Activated T-cell treated with anti-CD3 and anti-CD28 coated beads, Interleukin-2, amount 50 U/mL, for 72 hours (primary cell): ENCODE measurements at regions not wholly inside any gene's neighbourhood (a gene's known extent, or its start where the extent isn't known, plus 50 kb on each side); places are given as distances from the start of the nearest gene placed in this dataset.

Source experiments
- ATAC-seq, 2 donors: fragments of 150-1000 bp; cut with Tn5 transposase; replicated peaks in 1 of 2; 2 replicates each; pipeline ENCODE4 v1.10.0; 2021; ENCODE audit warnings: moderate library complexity in 2 of 2, mild to moderate bottlenecking in 1 of 2
- DNase-seq, 2 donors: peaks; one replicate each; pipeline ENCODE4 v3.0.0; 2021 to 2022; ENCODE audit warnings: mixed read lengths in 1 of 2
- H3K27ac Mint-ChIP-seq: one replicate; pipeline ENCODE4 v1.8.0; 2022; ENCODE audit warnings: mild to moderate bottlenecking, moderate library complexity, mixed read lengths
- H3K27me3 Mint-ChIP-seq: one replicate; pipeline ENCODE4 v1.8.0; 2022; ENCODE audit warnings: low read depth, mixed read lengths
- H3K36me3 Mint-ChIP-seq, 2 donors: one replicate each; pipeline ENCODE4 v1.8.0; 2022; ENCODE audit warnings: mixed read lengths in 2 of 2, mild to moderate bottlenecking in 1 of 2; ENCODE audit not compliant: insufficient read depth in 2 of 2
- H3K4me1 Mint-ChIP-seq: one replicate; pipeline ENCODE4 v1.8.0; 2022; ENCODE audit warnings: low read depth, mixed read lengths
- H3K4me3 Mint-ChIP-seq, 2 donors: one replicate each; pipeline ENCODE4 v1.8.0; 2022; ENCODE audit warnings: mild to moderate bottlenecking in 2 of 2, mixed read lengths in 2 of 2, moderate library complexity in 2 of 2
- H3K9me3 Mint-ChIP-seq, 2 donors: one replicate each; pipeline ENCODE4 v1.8.0; 2022; ENCODE audit warnings: mixed read lengths in 2 of 2

DNA sequence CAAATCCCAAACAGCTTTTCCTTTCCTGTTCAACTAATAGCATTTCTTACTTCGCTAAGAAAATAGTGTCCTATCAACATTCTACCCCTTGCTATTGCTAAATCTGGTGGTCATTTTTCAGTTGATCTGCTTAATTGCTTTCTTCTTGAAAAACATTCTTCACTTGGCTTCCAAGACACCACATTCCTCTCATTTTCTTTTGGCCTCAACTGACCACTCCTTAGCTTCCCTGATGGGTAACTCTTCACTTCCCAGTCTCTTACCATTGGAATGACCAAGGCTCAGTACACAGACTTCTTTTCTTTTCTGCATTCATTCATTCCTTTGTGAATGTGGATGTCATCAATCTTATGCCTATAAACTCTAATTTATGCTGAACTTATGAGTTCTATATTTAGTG is 230.8 kb upstream of the CDH2 start:
- Mint-ChIP-seq H3K36me3 (no peaks in the 10 kb centered on the region), H3K4me3 (no peak overlapping the region)
- ATAC-seq = no peak

DNA sequence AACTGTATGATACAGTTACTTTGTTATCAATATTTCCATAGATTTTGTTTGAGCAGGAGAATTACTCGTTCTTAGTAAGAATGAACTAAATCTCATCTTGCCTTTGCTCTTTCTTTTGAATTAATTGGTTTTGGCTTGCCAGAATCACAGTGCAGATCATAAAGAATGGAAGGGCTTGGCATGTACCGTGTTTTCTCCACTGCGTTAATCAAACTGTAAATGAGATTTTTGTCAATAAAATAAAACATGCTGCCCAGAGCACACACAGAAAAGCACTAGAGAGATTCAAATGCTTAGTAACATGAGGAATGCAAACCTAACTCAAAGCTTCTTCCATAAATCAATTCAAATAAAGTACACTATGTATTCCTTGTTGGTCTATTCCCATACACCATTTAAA is 229.6 kb upstream of the CDH2 start:
- Mint-ChIP-seq H3K4me1 (no peaks in the 10 kb centered on the region), H3K4me3 (no peak overlapping the region), H3K9me3 (peaks cover 11 to 15% of the 10 kb centered on the region in 2 donors), H3K27ac (no peak overlapping the region), H3K36me3 (no peaks in the 10 kb centered on the region), H3K27me3 (no peaks in the 10 kb centered on the region)
- DNase-seq (no peak), ATAC-seq (no peak)

More for the DNA sequence above, 230.8 kb upstream of the CDH2 start:
- no peak for DNase-seq
- no peak overlapping the region for H3K27ac Mint-ChIP-seq
- H3K4me1 Mint-ChIP-seq = no peaks in the 10 kb centered on the region
- H3K27me3 Mint-ChIP-seq = no peaks in the 10 kb centered on the region
- peaks cover 5 to 7% of the 10 kb centered on the region in 2 donors for H3K9me3 Mint-ChIP-seq

DNA sequence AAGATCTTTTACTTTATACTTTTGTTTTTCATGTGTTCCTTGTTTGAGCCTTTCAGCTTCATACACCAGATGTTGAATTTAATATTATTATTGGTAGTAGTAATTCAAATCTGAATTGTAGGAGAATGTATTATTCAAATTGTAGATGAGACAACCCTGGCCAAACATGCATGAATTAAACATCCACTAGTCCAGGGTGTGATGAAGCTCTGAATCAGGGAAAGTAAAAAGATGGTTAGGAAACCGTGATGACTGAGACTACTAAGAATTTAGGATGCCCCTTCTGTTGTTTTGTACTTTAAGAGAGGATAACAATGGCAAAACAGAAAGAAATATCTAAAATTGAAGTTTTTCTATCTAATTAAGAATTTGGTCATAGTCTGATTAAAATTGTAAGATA is 227.8 kb upstream of the CDH2 start:
- ATAC-seq (no peak), DNase-seq (no peak)
- Mint-ChIP-seq H3K4me1 (no peaks in the 10 kb centered on the region), H3K27me3 (no peaks in the 10 kb centered on the region), H3K27ac (no peak overlapping the region), H3K36me3 (no peaks in the 10 kb centered on the region), H3K4me3 (no peak overlapping the region), H3K9me3 (peaks cover 9 to 11% of the 10 kb centered on the region in 2 donors)

DNA sequence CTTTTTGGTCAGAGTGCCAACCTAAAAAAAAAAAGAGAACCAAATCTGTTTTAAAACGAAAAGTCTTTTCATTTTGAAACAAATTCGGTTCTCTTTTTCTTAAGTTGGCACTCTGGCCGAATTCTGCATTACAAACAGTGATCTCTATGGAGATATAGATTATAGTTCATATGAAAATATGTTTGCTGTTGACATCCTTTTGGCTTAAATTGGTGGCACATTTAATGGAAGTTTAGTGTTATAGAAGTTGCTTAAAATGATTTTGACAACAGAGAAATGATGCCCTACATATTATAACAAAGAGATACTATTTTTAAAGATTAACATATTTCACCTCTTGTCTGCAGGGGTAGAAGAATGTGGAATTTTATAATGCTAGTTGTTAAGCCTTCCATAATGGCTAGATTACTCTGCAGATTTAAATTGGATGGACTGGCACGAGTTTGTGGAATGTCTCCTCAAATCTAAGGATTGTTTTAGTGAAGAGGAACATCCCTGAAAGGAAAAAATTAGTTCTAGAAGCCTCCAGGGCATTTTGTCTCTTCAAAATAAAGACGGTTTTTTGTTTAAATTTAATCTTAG is 222.9 kb upstream of the CDH2 start:
- Mint-ChIP-seq H3K27ac (no peak overlapping the region), H3K9me3 (peaks cover 11 to 13% of the 10 kb centered on the region in 2 donors), H3K4me1 (no peaks in the 10 kb centered on the region), H3K36me3 (no peaks in the 10 kb centered on the region), H3K27me3 (no peaks in the 10 kb centered on the region), H3K4me3 (no peak overlapping the region)
- no peak for DNase-seq
- ATAC-seq = no peak

DNA sequence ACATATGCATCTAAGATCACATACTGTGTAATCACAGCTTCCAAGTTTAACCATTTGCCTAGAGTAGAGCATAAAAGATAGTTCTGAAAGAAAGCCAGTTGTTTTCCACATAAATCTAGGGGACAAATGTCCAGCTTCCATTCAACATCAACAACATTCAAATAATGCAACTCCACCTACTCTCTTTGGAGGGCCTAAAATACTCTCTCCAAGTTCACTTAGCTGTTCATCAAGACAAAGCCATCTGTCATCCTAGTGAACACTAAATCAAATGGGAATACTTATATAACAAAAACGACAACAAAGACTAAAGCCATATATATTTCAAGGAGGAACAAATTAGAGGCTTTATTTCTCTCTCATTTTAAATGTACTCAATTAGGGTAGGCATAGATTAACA is 221.5 kb upstream of the CDH2 start:
- no peaks in the 10 kb centered on the region for H3K36me3 Mint-ChIP-seq
- no peak overlapping the region for H3K4me3 Mint-ChIP-seq
- no peak for ATAC-seq
- no peak overlapping the region for H3K27ac Mint-ChIP-seq
- H3K9me3 Mint-ChIP-seq = peaks cover 11 to 18% of the 10 kb centered on the region in 2 donors
- no peak for DNase-seq
- H3K4me1 Mint-ChIP-seq = no peaks in the 10 kb centered on the region
- no peaks in the 10 kb centered on the region for H3K27me3 Mint-ChIP-seq

DNA sequence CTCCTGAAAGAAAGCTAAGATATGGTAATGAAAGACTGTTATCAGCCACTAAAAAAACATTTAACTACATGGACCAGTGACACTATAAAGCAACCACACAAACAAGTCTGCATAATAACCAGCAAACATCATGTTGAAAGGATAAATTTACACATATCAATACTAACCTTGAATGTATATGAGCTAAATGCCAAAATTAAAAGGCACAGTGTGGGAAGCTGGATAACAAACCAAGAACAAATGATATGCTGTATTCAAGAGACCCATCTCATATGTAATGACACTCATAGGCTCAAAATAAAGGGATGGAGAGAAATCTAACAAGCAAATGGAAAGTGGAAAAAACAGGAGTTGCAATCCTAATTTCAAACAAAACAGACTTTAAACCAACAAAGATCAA is 213.1 kb upstream of the CDH2 start:
- Mint-ChIP-seq H3K9me3 (peaks cover 21 to 34% of the 10 kb centered on the region in 2 donors), H3K27ac (no peak overlapping the region), H3K4me1 (no peaks in the 10 kb centered on the region), H3K27me3 (no peaks in the 10 kb centered on the region), H3K4me3 (no peak overlapping the region), H3K36me3 (peaks cover 3 to 10% of the 10 kb centered on the region in 2 donors)
- ATAC-seq = no peak
- DNase-seq = no peak

DNA sequence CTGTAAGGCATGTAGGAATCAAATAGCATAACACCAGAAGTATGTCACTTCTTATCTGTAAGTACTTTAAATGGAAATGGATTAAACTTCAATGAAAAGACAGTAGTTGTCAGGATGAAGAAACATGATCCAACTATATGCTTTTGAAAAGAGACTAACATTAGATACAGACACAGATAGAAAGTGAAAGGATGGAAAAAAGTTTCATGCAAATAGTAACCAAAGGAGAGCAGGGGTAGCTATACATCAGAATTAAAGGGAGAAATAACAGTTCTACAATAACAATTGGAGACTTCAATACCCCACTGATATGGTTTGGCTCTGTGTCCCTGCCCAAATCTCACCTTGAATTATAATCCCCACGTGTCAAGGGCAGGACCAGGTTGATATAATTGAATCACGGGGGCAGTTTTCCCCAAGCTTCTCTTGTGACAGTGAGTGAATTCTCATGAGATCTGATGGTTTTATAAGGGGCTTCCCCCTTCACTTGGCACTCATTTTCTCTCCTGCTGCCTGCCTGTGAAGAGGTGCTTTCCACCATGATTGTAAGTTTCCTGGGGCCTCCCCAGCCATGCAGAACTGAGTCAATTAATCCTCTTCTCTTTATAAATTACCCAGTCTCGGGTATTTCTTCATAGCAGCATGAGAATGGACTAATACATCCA is 205.4 kb upstream of the CDH2 start:
- no peak overlapping the region for H3K27ac Mint-ChIP-seq
- H3K27me3 Mint-ChIP-seq = no peaks in the 10 kb centered on the region
- no peaks in the 10 kb centered on the region for H3K4me1 Mint-ChIP-seq
- ATAC-seq (no peak), DNase-seq (no peak)
- peaks cover 15 to 18% of the 10 kb centered on the region in 2 donors for H3K9me3 Mint-ChIP-seq
- H3K36me3 Mint-ChIP-seq = peaks cover 2 to 3% of the 10 kb centered on the region in 2 donors
- no peak overlapping the region for H3K4me3 Mint-ChIP-seq

DNA sequence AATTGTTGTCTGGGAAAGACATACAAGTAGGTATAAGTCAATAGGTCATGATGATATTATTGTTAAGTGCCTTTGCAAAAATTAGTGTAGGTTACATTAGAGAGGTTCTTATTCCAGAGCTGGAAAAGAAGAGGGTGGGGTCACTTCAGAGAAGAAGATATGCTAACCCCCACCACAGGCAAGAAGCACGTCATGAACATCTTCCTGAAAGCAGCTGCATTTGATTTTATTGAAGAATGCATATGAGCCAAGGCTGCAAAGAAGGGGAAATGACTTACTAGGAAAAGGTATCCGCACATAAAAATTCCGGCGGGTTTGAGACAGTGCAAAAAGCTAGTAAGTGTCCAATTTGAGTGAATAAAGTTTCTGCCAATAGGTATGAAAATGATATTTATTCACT is 195.3 kb upstream of the CDH2 start:
- ATAC-seq (no peak), DNase-seq (no peak)
- Mint-ChIP-seq H3K27ac (no peak overlapping the region), H3K27me3 (no peaks in the 10 kb centered on the region), H3K36me3 (peaks cover 0 to 2% of the 10 kb centered on the region in 2 donors), H3K4me1 (no peaks in the 10 kb centered on the region), H3K9me3 (peaks cover 9 to 12% of the 10 kb centered on the region in 2 donors), H3K4me3 (no peak overlapping the region)

DNA sequence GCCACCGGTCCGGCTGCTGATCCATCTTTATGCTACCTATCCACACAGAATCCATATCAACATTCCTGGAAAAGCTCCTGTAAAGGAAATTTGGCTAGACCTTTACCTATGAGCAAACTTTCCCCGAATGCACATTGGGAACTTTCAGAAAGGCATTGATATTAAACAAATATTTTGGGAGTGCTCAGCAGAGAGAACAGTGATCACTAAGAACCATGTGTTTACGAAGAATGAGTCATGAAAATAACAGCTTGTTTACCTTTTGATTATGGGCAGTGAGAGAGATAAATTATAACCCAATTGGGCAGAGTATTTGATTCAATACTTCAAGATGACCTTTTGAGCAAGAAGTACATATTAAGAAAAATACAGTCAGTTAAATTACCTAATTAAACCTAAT is 189.7 kb upstream of the CDH2 start:
- no peak for ATAC-seq
- Mint-ChIP-seq H3K27me3 (no peaks in the 10 kb centered on the region), H3K4me3 (no peak overlapping the region), H3K9me3 (peaks cover 3 to 10% of the 10 kb centered on the region in 2 donors), H3K4me1 (no peaks in the 10 kb centered on the region), H3K36me3 (peaks cover 0 to 2% of the 10 kb centered on the region in 2 donors), H3K27ac (no peak overlapping the region)
- no peak for DNase-seq

DNA sequence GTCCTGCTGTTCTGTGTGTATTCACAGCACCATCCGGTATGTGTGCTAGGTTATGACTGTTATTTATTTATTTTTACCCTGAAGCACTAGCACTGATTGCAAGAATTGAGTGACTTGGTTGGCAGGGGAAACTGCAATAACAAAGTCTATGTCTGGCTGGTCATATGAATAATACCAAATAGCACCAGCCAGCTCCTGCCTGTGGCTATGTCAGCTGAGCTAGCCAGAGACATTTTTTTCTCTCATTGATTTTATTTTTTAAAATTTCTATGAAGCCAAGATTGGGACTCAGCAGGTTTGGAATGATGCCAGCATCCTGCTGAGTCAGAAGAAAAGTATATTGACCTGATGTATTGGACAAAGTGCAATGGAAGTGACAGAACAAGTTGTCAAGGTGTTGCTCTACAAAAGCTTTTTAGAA is 188.5 kb upstream of the CDH2 start:
- no peak for DNase-seq
- Mint-ChIP-seq H3K4me1 (no peaks in the 10 kb centered on the region), H3K9me3 (peaks cover 3 to 10% of the 10 kb centered on the region in 2 donors)

DNA sequence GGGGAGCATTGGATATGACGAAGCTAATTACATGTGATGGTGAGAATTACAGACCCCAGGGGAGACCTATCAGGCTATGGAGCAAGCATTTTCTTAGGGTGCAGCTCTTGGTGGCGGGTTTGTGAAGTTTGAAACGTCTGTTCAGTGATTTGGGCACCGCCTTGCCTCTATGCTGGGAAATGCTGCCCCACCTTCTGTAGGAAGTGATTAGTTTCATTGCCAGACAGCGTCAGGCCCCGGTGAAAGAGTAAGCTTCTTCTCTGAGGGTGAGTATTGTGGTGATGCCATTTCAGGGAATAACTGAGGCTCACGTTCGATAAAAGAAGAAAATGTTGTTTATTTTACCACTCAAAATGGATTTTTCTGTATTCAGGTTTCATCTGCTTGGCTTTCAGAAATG is 186.2 kb upstream of the CDH2 start:
- no peaks in the 10 kb centered on the region for H3K4me1 Mint-ChIP-seq
- DNase-seq (no peak), ATAC-seq (no peak)
- H3K36me3 Mint-ChIP-seq = peaks cover 0 to 2% of the 10 kb centered on the region in 2 donors
- no peak overlapping the region for H3K27ac Mint-ChIP-seq
- no peak overlapping the region for H3K4me3 Mint-ChIP-seq
- no peaks in the 10 kb centered on the region for H3K27me3 Mint-ChIP-seq
- peaks cover 3 to 4% of the 10 kb centered on the region in 2 donors for H3K9me3 Mint-ChIP-seq

More for the DNA sequence above, 188.5 kb upstream of the CDH2 start:
- Mint-ChIP-seq H3K27ac (no peak overlapping the region), H3K4me3 (no peak overlapping the region), H3K27me3 (no peaks in the 10 kb centered on the region), H3K36me3 (peaks cover 0 to 2% of the 10 kb centered on the region in 2 donors)
- ATAC-seq = no peak

DNA sequence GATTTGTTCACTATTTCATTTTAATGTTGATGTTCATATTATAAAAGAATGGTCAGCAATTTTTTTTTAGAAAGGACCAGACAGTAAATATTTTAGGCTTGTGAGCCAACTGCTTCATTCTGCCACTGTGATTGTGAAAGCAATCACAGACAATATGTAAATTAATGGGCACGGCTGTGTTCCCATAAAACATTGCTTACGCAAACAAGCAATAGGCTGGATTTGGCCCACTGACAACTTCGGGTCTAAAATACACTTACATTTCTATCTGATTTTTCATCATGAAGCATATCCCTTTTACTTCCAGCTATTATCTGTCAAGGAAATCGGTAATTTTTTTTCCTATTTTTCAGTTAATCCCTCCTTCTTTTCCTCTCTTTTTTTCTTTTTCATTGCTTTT is 182.2 kb upstream of the CDH2 start:
- H3K9me3 Mint-ChIP-seq = peaks cover 1 to 4% of the 10 kb centered on the region in 2 donors
- DNase-seq (no peak), ATAC-seq (no peak)
- no peaks in the 10 kb centered on the region for H3K27me3 Mint-ChIP-seq
- peaks cover 0 to 2% of the 10 kb centered on the region in 2 donors for H3K36me3 Mint-ChIP-seq
- no peak overlapping the region for H3K4me3 Mint-ChIP-seq
- H3K4me1 Mint-ChIP-seq = no peaks in the 10 kb centered on the region
- no peak overlapping the region for H3K27ac Mint-ChIP-seq

DNA sequence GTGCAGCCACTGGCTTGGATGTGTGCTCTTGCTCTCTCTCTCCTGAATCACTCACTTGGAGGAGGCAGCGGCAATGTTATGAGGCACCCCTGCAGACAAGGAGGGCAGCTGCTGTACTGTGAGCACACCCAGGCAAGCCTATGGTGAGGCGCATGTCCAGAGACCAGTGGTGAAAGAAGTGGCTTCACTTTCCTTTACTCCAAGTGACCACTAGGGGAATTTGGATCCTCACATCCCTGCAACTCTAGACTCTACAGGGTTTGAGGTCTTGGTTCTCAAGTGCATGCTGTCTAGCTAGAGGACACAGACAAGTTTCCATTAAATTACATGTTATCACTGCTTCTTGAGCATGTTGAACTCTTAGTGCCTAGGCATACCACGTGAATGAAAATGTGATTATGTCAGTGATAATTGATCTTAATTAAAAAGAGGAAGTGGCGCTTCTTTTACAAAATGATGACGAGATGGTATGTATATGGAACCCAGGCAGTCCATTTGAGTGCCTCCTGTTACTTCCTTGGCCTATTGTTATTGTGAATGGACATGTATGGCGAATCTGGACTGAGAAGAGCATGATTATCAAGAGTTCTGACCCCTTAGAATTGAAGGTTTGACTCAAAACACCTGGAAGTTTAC is 181.0 kb upstream of the CDH2 start:
- Mint-ChIP-seq H3K27ac (no peak overlapping the region), H3K4me1 (no peaks in the 10 kb centered on the region), H3K27me3 (no peaks in the 10 kb centered on the region), H3K4me3 (no peak overlapping the region), H3K9me3 (peaks cover 2% of the 10 kb centered on the region in 2 donors), H3K36me3 (no peaks in the 10 kb centered on the region)
- ATAC-seq (no peak), DNase-seq (no peak)
